K562 (cell line): ENCODE measurements at regions not wholly inside any gene's neighbourhood (a gene's known extent, or its start where the extent isn't known, plus 50 kb on each side); places are given as distances from the start of the nearest gene placed in this dataset.

Source experiments
- CBX2 ChIP-seq: fragments of 200-600 bp; sonication (generic); IDR thresholded peaks from one replicate; pipeline ENCODE4 v1.6.1; 2012; ENCODE audit warnings: mild to moderate bottlenecking, low read length, inconsistent platforms; ENCODE audit not compliant: insufficient read depth, poor library complexity, severe bottlenecking
- CTCF ChIP-seq, 3 experiments: IDR thresholded peaks in 2 of 3; conservative IDR thresholded peaks in 1 of 3; 2 replicates each; pipeline ENCODE4 v1.5.1; 2011 to 2012; ENCODE audit warnings: low read length in 3 of 3, mild to moderate bottlenecking in 3 of 3, control low read depth in 2 of 3, improper control_type of control experiment in 1 of 3, inconsistent platforms in 1 of 3, low read depth in 1 of 3, mixed read lengths in 1 of 3, moderate library complexity in 1 of 3; ENCODE audit not compliant: insufficient read depth in 2 of 3
- HDAC6 ChIP-seq: IDR thresholded peaks from 2 replicates; pipeline ENCODE4 v1.6.1; 2012; ENCODE audit warnings: low read depth, mild to moderate bottlenecking, control low read depth, inconsistent platforms, low read length, moderate library complexity
- HMGN3 ChIP-seq: IDR thresholded peaks from 2 replicates; pipeline ENCODE4 v1.6.1; 2011; ENCODE audit warnings: borderline replicate concordance, low read depth, mild to moderate bottlenecking, mixed read lengths, low read length; ENCODE audit not compliant: insufficient read length; ENCODE audit errors: extremely low read depth
- NFYB ChIP-seq: IDR thresholded peaks from 2 replicates; pipeline ENCODE4 v1.6.1; 2011; ENCODE audit warnings: mild to moderate bottlenecking, moderate library complexity; ENCODE audit not compliant: insufficient read length; ENCODE audit errors: extremely low read depth
- PTBP1 ChIP-seq: fragments of 200-400 bp; formaldehyde crosslinking; IDR thresholded peaks from 2 replicates; pipeline ENCODE4 v1.6.1; 2017; ENCODE audit warnings: low read depth, low read length
- RBM15 ChIP-seq: fragments of 200-400 bp; formaldehyde crosslinking; IDR thresholded peaks from 2 replicates; pipeline ENCODE4 v1.6.1; 2018; ENCODE audit warnings: mild to moderate bottlenecking, low read length, moderate library complexity; ENCODE audit not compliant: insufficient read depth
- TF ChIP-seq, protein P1 (sequence below): fragments of 250-450 bp; sonication (Bioruptor Pico); IDR thresholded peaks from 2 replicates; pipeline ENCODE4 v1.4.0; 2020; ENCODE audit warnings: mild to moderate bottlenecking

- TF ChIP-seq CBX2 = no peak
- TF ChIP-seq NFYB = no peak
- TF ChIP-seq HDAC6 = no peak
- no peak for TF ChIP-seq CTCF (IDR thresholded peaks at IDR 0.05 in 2 of 3, conservative IDR thresholded peaks at IDR 0.05 in 1 of 3; ENCODE audit: insufficient read depth in 2 of 3, low read depth in 1 of 3, low read length in 3 of 3)
- TF ChIP-seq HMGN3 = no peak
- TF ChIP-seq, protein P1, sequence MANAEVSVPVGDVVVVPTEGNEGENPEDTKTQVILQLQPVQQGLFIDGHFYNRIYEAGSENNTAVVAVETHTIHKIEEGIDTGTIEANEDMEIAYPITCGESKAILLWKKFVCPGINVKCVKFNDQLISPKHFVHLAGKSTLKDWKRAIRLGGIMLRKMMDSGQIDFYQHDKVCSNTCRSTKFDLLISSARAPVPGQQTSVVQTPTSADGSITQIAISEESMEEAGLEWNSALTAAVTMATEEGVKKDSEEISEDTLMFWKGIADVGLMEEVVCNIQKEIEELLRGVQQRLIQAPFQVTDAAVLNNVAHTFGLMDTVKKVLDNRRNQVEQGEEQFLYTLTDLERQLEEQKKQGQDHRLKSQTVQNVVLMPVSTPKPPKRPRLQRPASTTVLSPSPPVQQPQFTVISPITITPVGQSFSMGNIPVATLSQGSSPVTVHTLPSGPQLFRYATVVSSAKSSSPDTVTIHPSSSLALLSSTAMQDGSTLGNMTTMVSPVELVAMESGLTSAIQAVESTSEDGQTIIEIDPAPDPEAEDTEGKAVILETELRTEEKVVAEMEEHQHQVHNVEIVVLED = no peak
- no peak for TF ChIP-seq RBM15
- no peak for TF ChIP-seq PTBP1
Measured at GRCh38 chr2:35501076-35501475, 854.5 kb upstream of the CRIM1 start.
